ENCODE measurements at regions not wholly inside any gene's neighbourhood (a gene's known extent, or its start where the extent isn't known, plus 50 kb on each side); places are given as distances from the start of the nearest gene placed in this dataset.

DNA sequence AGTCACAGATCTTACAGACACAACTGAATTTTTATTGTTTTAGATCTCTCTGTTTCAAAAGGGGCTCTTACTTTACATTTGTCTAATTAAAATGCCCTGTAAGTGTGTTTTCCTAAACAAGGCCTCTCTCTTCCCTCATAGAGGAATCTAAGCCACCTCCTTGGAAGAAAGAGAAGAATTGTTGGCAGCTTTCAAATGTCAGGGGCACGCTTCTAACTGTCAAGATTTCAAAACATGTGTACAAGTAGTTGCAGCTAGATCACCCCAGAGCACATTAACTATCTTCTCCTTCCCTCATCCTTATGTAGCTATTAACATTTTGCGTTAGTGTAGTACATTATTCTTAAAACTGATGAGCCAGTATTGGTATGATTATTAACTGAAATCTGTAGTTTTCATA lies 266.5 kb upstream of the BOD1L1 start:
- TF ChIP-seq, protein P1, sequence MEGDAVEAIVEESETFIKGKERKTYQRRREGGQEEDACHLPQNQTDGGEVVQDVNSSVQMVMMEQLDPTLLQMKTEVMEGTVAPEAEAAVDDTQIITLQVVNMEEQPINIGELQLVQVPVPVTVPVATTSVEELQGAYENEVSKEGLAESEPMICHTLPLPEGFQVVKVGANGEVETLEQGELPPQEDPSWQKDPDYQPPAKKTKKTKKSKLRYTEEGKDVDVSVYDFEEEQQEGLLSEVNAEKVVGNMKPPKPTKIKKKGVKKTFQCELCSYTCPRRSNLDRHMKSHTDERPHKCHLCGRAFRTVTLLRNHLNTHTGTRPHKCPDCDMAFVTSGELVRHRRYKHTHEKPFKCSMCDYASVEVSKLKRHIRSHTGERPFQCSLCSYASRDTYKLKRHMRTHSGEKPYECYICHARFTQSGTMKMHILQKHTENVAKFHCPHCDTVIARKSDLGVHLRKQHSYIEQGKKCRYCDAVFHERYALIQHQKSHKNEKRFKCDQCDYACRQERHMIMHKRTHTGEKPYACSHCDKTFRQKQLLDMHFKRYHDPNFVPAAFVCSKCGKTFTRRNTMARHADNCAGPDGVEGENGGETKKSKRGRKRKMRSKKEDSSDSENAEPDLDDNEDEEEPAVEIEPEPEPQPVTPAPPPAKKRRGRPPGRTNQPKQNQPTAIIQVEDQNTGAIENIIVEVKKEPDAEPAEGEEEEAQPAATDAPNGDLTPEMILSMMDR (conservative IDR thresholded peaks at IDR 0.05), result no peak
- TF ChIP-seq EZH2 (IDR thresholded peaks at IDR 0.05; ENCODE audit: low read depth), result no peak
